ENCODE measurements at regions not wholly inside any gene's neighbourhood (a gene's known extent, or its start where the extent isn't known, plus 50 kb on each side); places are given as distances from the start of the nearest gene placed in this dataset.

GRCh38 chr5:89582768-89583339 lies 699.9 kb upstream of the MEF2C start:
- Histone ChIP-seq H3K36me3 (no peaks in the 10 kb centered on the region), H3K27ac (no peak overlapping the region), H3K4me1 (no peaks in the 10 kb centered on the region), H3K27me3 (replicated peaks in 1 of 7) (no peaks in the 10 kb centered on the region), H3K9me3 (peaks cover 0 to 8% (median 0%) of the 10 kb centered on the region in 8 donors), H3K4me3 (no peak overlapping the region)
- no peak for TF ChIP-seq POLR2AphosphoS5 (IDR thresholded peaks at IDR 0.05)
- no peak for TF ChIP-seq POLR2A (IDR thresholded peaks at IDR 0.05)
- no peak for TF ChIP-seq CTCF (IDR thresholded peaks at IDR 0.05 in 8 of 11, conservative IDR thresholded peaks at IDR 0.05 in 3 of 11)
- DNase-seq, result no peak
- intact Hi-C loops (cut with DNase I; ENCODE audit: low total_unique reads), result no loop called here
- WGBS, 5 donors, result 75 to 94% (median 85%) methylated on average over 1 of the region's 1 CpG

GRCh38 chr5:89580976-89581375 lies 698.0 kb upstream of the MEF2C start:
- intact Hi-C loops (cut with DNase I; ENCODE audit: low total_unique reads), result no loop called here
- TF ChIP-seq POLR2A (IDR thresholded peaks at IDR 0.05) (no peak), CTCF (IDR thresholded peaks at IDR 0.05 in 8 of 11, conservative IDR thresholded peaks at IDR 0.05 in 3 of 11) (no peak), POLR2AphosphoS5 (IDR thresholded peaks at IDR 0.05) (no peak)
- no peaks in the 10 kb centered on the region for H3K27me3 ChIP-seq (replicated peaks in 1 of 7)
- peaks cover 0 to 8% (median 0%) of the 10 kb centered on the region in 8 donors for H3K9me3 ChIP-seq
- WGBS, 5 donors, result 62 to 76% (median 75%) methylated on average over 2 of the region's 2 CpGs
- H3K36me3 ChIP-seq, result no peaks in the 10 kb centered on the region
- no peak overlapping the region for H3K4me3 ChIP-seq
- no peak overlapping the region for H3K27ac ChIP-seq
- H3K4me1 ChIP-seq, result no peaks in the 10 kb centered on the region
- no peak for DNase-seq

- no peaks in the 10 kb centered on the region for H3K4me1 ChIP-seq
- H3K4me3 ChIP-seq, result no peak overlapping the region
- no peak overlapping the region for H3K27ac ChIP-seq
- intact Hi-C loops (cut with DNase I; ENCODE audit: low total_unique reads), result no loop called here
- H3K9me3 ChIP-seq, result no peaks in the 10 kb centered on the region
- TF ChIP-seq POLR2A (IDR thresholded peaks at IDR 0.05), result no peak
- TF ChIP-seq POLR2AphosphoS5 (IDR thresholded peaks at IDR 0.05), result no peak
- no peak for TF ChIP-seq CTCF (IDR thresholded peaks at IDR 0.05 in 8 of 11, conservative IDR thresholded peaks at IDR 0.05 in 3 of 11)
- no peaks in the 10 kb centered on the region for H3K27me3 ChIP-seq (replicated peaks in 1 of 7)
- no peaks in the 10 kb centered on the region for H3K36me3 ChIP-seq
- DNase-seq, result no peak
Observed at GRCh38 chr5:89575319-89575718, 692.3 kb upstream of the MEF2C start.

- no peak for TF ChIP-seq POLR2A (IDR thresholded peaks at IDR 0.05)
- DNase-seq, result no peak
- Histone ChIP-seq H3K4me1 (no peaks in the 10 kb centered on the region), H3K4me3 (no peak overlapping the region), H3K36me3 (no peaks in the 10 kb centered on the region), H3K27ac (no peak overlapping the region), H3K9me3 (no peaks in the 10 kb centered on the region), H3K27me3 (replicated peaks in 1 of 7) (no peaks in the 10 kb centered on the region)
- WGBS, 5 donors, result 87 to 96% (median 96%) methylated on average over 4 of the region's 4 CpGs
- intact Hi-C loops (cut with DNase I; ENCODE audit: low total_unique reads), result no loop called here
Observed at GRCh38 chr5:89573345-89573744, 690.4 kb upstream of the MEF2C start.

GRCh38 chr5:89572696-89573095 lies 689.7 kb upstream of the MEF2C start:
- TF ChIP-seq CTCF (IDR thresholded peaks at IDR 0.05 in 8 of 11, conservative IDR thresholded peaks at IDR 0.05 in 3 of 11) (no peak), POLR2AphosphoS5 (IDR thresholded peaks at IDR 0.05) (no peak), POLR2A (IDR thresholded peaks at IDR 0.05) (no peak)
- no peak for DNase-seq
- H3K4me3 ChIP-seq, result no peak overlapping the region
- no peaks in the 10 kb centered on the region for H3K27me3 ChIP-seq (replicated peaks in 1 of 7)
- H3K36me3 ChIP-seq, result no peaks in the 10 kb centered on the region
- H3K27ac ChIP-seq, result no peak overlapping the region
- no peaks in the 10 kb centered on the region for H3K4me1 ChIP-seq
- intact Hi-C loops (cut with DNase I; ENCODE audit: low total_unique reads), result no loop called here
- WGBS, 5 donors, result 49 to 79% (median 61%) methylated on average over 2 of the region's 2 CpGs
- H3K9me3 ChIP-seq, result no peaks in the 10 kb centered on the region

Measured in spleen (tissue), 11 donors.